HG02870 (cell line): ENCODE measurements at regions not wholly inside any gene's neighbourhood (a gene's known extent, or its start where the extent isn't known, plus 50 kb on each side); places are given as distances from the start of the nearest gene placed in this dataset.
"Not testable (repeated sequence)": the region's sequence is repeated elsewhere in the genome, so short reads cannot be mapped to it uniquely, and the experiment has no call there.

ENCODE experiments used
- ATAC-seq: cut with Tn5 transposase; IDR thresholded peaks from one replicate; pipeline ENCODE4 v1.9.1; 2021; ENCODE audit warnings: mild to moderate bottlenecking, moderate library complexity; ENCODE audit not compliant: unreplicated experiment

GRCh38 chr4:127448986-127449385 is 183.8 kb upstream of the INTU start:
- ATAC-seq: no peak

GRCh38 chr4:127449449-127449848 is 183.3 kb upstream of the INTU start:
- no peak for ATAC-seq

GRCh38 chr4:127450276-127450675 is 182.5 kb upstream of the INTU start:
- no peak for ATAC-seq

- ATAC-seq: no peak
These were observed 168.9 kb upstream of the INTU start for GRCh38 chr4:127463883-127464282.

GRCh38 chr4:127469542-127469941 is 163.2 kb upstream of the INTU start:
- no peak for ATAC-seq

- ATAC-seq: no peak
These were observed 162.6 kb upstream of the INTU start for GRCh38 chr4:127469959-127470809.

- not testable (repeated sequence) for ATAC-seq
These were observed 154.5 kb upstream of the INTU start for GRCh38 chr4:127478271-127478670.

- no peak for ATAC-seq
These were observed 153.6 kb upstream of the INTU start for GRCh38 chr4:127479031-127479622.

- no peak for ATAC-seq
These were observed 150.7 kb upstream of the INTU start for GRCh38 chr4:127482049-127482448.

GRCh38 chr4:127484117-127484516 is 148.6 kb upstream of the INTU start:
- ATAC-seq: no peak

GRCh38 chr4:127486248-127486647 is 146.5 kb upstream of the INTU start:
- ATAC-seq: no peak

- no peak for ATAC-seq
These were observed 141.2 kb upstream of the INTU start for GRCh38 chr4:127491571-127491970.

GRCh38 chr4:127496875-127497274 is 135.9 kb upstream of the INTU start:
- not testable (repeated sequence) for ATAC-seq

GRCh38 chr4:127498366-127498765 is 134.4 kb upstream of the INTU start:
- no peak for ATAC-seq

GRCh38 chr4:127500242-127500641 is 132.5 kb upstream of the INTU start:
- no peak for ATAC-seq

- ATAC-seq: no peak
These were observed 131.7 kb upstream of the INTU start for GRCh38 chr4:127501103-127501502.

GRCh38 chr4:127503111-127503510 is 129.6 kb upstream of the INTU start:
- ATAC-seq: no peak

GRCh38 chr4:127505203-127505602 is 127.6 kb upstream of the INTU start:
- no peak for ATAC-seq

- ATAC-seq: no peak
These were observed 126.5 kb upstream of the INTU start for GRCh38 chr4:127506283-127506682.

GRCh38 chr4:127509155-127509554 is 123.6 kb upstream of the INTU start:
- no peak for ATAC-seq

- ATAC-seq: not testable (repeated sequence)
These were observed 120.1 kb upstream of the INTU start for GRCh38 chr4:127512672-127513071.

- not testable (repeated sequence) for ATAC-seq
These were observed 117.5 kb upstream of the INTU start for GRCh38 chr4:127515259-127515658.
